Endothelial cell of umbilical vein (primary cell): ENCODE measurements at regions not wholly inside any gene's neighbourhood (a gene's known extent, or its start where the extent isn't known, plus 50 kb on each side); places are given as distances from the start of the nearest gene placed in this dataset.
A peak's percentile ranks its signal among the peaks of the same experiment; 100 is the strongest.

Experiments used
- BruUV-seq: library from RNA; stranded (reverse); fragments of 400-500 nt; replicated peaks from 2 replicates; lab custom pipeline; 2021; lab: Mats Ljungman, UMichigan
- CTCF ChIA-PET: fragments of 300-600, 350-600 bp; sonication (Branson Sonifier 250); formaldehyde crosslinking; loops from one replicate; lab custom pipeline; 2021; ENCODE audit warnings: antibody characterized with exemption, inconsistent platforms; lab: Charles Lee
- POLR2A ChIA-PET: fragments of 300-600, 350-600 bp; sonication (Branson Sonifier 250); formaldehyde crosslinking; loops from one replicate; lab custom pipeline; 2021; ENCODE audit warnings: antibody characterized with exemption, inconsistent platforms; lab: Charles Lee
- DNase-seq: peaks from one replicate; pipeline ENCODE4 v3.0.0-alpha.2; 2011; ENCODE audit warnings: low read depth, low spot score
- FAIRE-seq: peaks from 2 replicates; lab custom pipeline; 2011; peaks lifted over from hg19 to GRCh38; lab: Jason Lieb, UNC
- H2AFZ ChIP-seq: 2 replicates; pipeline ENCODE4 v1.6.0; 2012; ENCODE audit warnings: low read depth, low read length, control low read depth, inconsistent platforms
- H3K27ac ChIP-seq: 2 replicates; pipeline ENCODE4 v1.5.1; 2011; ENCODE audit warnings: low read depth, mild to moderate bottlenecking, control low read depth, low read length, moderate library complexity; ENCODE audit not compliant: insufficient read depth
- H3K27me3 ChIP-seq, 2 experiments: 2 replicates each; pipeline versions ENCODE4 v1.6.0 to v1.6.1; 2011; ENCODE audit warnings: low read length in 2 of 2, mixed read lengths in 1 of 2; ENCODE audit not compliant: control insufficient read depth in 2 of 2, insufficient read depth in 2 of 2
- H3K36me3 ChIP-seq, 2 experiments: 2 replicates in 1 of 2; 3 replicates in 1 of 2; pipeline ENCODE4 v1.5.1; 2011; ENCODE audit warnings: low read length in 2 of 2, mild to moderate bottlenecking in 1 of 2, moderate library complexity in 1 of 2; ENCODE audit not compliant: control insufficient read depth in 2 of 2, insufficient read depth in 2 of 2; ENCODE audit errors: extremely low read depth in 1 of 2
- H3K4me1 ChIP-seq: 3 replicates; pipeline ENCODE4 v1.5.1; 2011; ENCODE audit warnings: mild to moderate bottlenecking, low read length; ENCODE audit not compliant: control insufficient read depth, insufficient read depth; ENCODE audit errors: extremely low read depth
- H3K4me2 ChIP-seq: 2 replicates; pipeline ENCODE4 v1.6.1; 2011; ENCODE audit warnings: low read length, control low read depth, mixed read lengths; ENCODE audit not compliant: insufficient read depth
- H3K4me3 ChIP-seq, 3 experiments: fragments of 200-600 bp in 1 of 3; sonication (generic), shearing (Covaris generic) in 1 of 3; replicated peaks in 1 of 3; 2 replicates each; pipeline ENCODE4 v1.5.1; 2011 to 2016; ENCODE audit warnings: control low read depth in 3 of 3, low read length in 3 of 3, mild to moderate bottlenecking in 2 of 3, inconsistent platforms in 1 of 3, low read depth in 1 of 3, moderate library complexity in 1 of 3; ENCODE audit not compliant: insufficient read depth in 1 of 3
- H3K79me2 ChIP-seq: 2 replicates; pipeline ENCODE4 v1.6.0; 2012; ENCODE audit warnings: low read length, inconsistent platforms; ENCODE audit not compliant: control insufficient read depth, insufficient read depth
- H3K9ac ChIP-seq: replicated peaks from 2 replicates; pipeline ENCODE3; 2011; ENCODE audit warnings: low read length, control low read depth; ENCODE audit not compliant: insufficient read depth; ENCODE audit errors: extremely low read depth
- H3K9me1 ChIP-seq: replicated peaks from 3 replicates; pipeline ENCODE4 v1.6.0; 2011; ENCODE audit warnings: mild to moderate bottlenecking, low read length; ENCODE audit not compliant: control insufficient read depth, insufficient read depth; ENCODE audit errors: extremely low read depth
- H3K9me3 ChIP-seq: replicated peaks from 2 replicates; pipeline ENCODE4 v1.5.1; 2012; ENCODE audit warnings: low read length, inconsistent platforms; ENCODE audit not compliant: control insufficient read depth, insufficient read depth
- H4K20me1 ChIP-seq: replicated peaks from 2 replicates; pipeline ENCODE3; 2011; ENCODE audit warnings: mild to moderate bottlenecking, low read length; ENCODE audit not compliant: control insufficient read depth, insufficient read depth; ENCODE audit errors: extremely low read depth
- EZH2 ChIP-seq: IDR thresholded peaks from 2 replicates; pipeline ENCODE4 v1.6.1; 2012; ENCODE audit warnings: borderline replicate concordance, low read depth, mild to moderate bottlenecking, moderate library complexity, low read length, inconsistent platforms; ENCODE audit not compliant: severe bottlenecking
- FOS ChIP-seq: IDR thresholded peaks from 2 replicates; pipeline ENCODE4 v1.6.1; 2011; ENCODE audit warnings: mild to moderate bottlenecking, low read length, moderate library complexity, borderline replicate concordance; ENCODE audit not compliant: insufficient read depth
- GATA2 ChIP-seq: IDR thresholded peaks from 2 replicates; pipeline ENCODE4 v1.7.0; 2011; ENCODE audit warnings: low read depth, mild to moderate bottlenecking, moderate library complexity, mixed read lengths, low read length; ENCODE audit not compliant: insufficient read length, insufficient read depth
- JUN ChIP-seq: IDR thresholded peaks from 2 replicates; pipeline ENCODE4 v1.6.1; 2011; ENCODE audit warnings: borderline replicate concordance, low read depth; ENCODE audit not compliant: insufficient read length, insufficient read depth
- MYC ChIP-seq: IDR thresholded peaks from one replicate; pipeline ENCODE4 v1.6.1; 2011; ENCODE audit warnings: mild to moderate bottlenecking, low read depth, low read length
- POLR2A ChIP-seq: IDR thresholded peaks from 2 replicates; pipeline ENCODE4 v1.6.1; 2012; ENCODE audit warnings: low read depth, mild to moderate bottlenecking, control low read depth, low read length
- POLR2AphosphoS5 ChIP-seq: IDR thresholded peaks from 2 replicates; pipeline ENCODE4 v1.6.1; 2012; ENCODE audit warnings: low read depth, mild to moderate bottlenecking, control low read depth, low read length, moderate library complexity; ENCODE audit not compliant: insufficient read depth
- dilution Hi-C: fragments of 300-500 bp; cut with MboI; formaldehyde crosslinking; loops from one replicate; pipeline ENCODE4 v1.15.0; 2019; ENCODE audit warnings: low sequenced_read_pairs; ENCODE audit not compliant: extremely low pct_ligation_motif_present
- intact Hi-C: fragments of 100-400 bp; cut with micrococcal nuclease; formaldehyde crosslinking; loops from one replicate; pipeline ENCODE4 v1.10.0; 2022
- TF ChIP-seq, protein P1 (sequence below), 2 donors: IDR thresholded peaks; 1 replicate in 1 of 2; 2 replicates in 1 of 2; pipeline ENCODE4 v1.5.1; 2011; ENCODE audit warnings: low read length in 2 of 2, mild to moderate bottlenecking in 2 of 2, moderate library complexity in 2 of 2, control low read depth in 1 of 2, inconsistent platforms in 1 of 2, low read depth in 1 of 2; ENCODE audit not compliant: insufficient read depth in 1 of 2; ENCODE audit errors: extremely low read depth in 1 of 2
- TF ChIP-seq, protein P2 (sequence below): IDR thresholded peaks from 2 replicates; pipeline ENCODE4 v1.6.1; 2011; ENCODE audit not compliant: insufficient read depth, insufficient read length

DNA sequence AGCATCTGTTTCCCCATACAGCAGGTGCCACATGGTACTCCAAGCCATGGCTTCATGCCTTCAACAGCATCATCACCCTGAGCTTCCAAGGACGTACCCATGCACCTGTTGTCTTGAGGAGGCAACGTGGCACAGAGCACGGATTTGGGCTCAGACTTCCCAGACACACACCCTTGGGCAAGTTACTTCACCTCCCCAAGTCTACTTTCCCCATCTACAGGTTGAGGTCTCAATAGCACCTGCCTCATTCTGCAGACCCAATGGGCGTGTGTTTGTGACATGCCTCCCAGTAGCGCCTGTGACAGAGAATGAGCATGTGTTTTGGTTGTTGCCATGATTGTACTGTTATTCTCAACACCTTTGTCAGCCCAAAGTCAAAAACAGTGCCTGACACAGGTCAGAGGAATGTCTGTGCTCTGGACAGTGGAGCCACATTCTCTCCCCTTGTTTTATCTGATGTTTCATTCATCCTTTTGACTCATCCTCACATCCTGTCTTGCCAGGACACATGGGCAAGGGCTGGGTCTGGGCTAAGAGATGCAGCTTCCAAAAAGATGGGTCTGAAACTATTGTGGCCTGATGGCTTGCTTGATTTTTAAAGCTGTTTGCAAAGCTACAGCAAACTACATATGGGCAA lies 53.4 kb upstream of the CCND1 start:
- no peaks in the 10 kb centered on the region for H3K79me2 ChIP-seq
- H3K27me3 ChIP-seq: no peaks in the 10 kb centered on the region
- dilution Hi-C loops: no loop called here
- H4K20me1 ChIP-seq: no peaks in the 10 kb centered on the region
- H3K9me3 ChIP-seq: no peaks in the 10 kb centered on the region
- H3K27ac ChIP-seq: peak overlapping the region; percentile 49
- H3K9me1 ChIP-seq: no peaks in the 10 kb centered on the region
- H3K4me1 ChIP-seq: peaks cover 13% of the 10 kb centered on the region
- H3K4me3 ChIP-seq: no peak overlapping the region
- DNase-seq (peak; percentile 10), FAIRE-seq (no peak)
- no TSS peak for BruUV-seq
- CTCF ChIA-PET: interaction anchor here (0.6 to 2.7 kb wide), 7 partner anchors 12 to 486 kb away, joined by 3 to 11 read pairs (median 4); no protein-coding TSS in a partner anchor
- TF ChIP-seq POLR2AphosphoS5: no peak
- TF ChIP-seq FOS: peak; percentile 69
- TF ChIP-seq, protein P1, sequence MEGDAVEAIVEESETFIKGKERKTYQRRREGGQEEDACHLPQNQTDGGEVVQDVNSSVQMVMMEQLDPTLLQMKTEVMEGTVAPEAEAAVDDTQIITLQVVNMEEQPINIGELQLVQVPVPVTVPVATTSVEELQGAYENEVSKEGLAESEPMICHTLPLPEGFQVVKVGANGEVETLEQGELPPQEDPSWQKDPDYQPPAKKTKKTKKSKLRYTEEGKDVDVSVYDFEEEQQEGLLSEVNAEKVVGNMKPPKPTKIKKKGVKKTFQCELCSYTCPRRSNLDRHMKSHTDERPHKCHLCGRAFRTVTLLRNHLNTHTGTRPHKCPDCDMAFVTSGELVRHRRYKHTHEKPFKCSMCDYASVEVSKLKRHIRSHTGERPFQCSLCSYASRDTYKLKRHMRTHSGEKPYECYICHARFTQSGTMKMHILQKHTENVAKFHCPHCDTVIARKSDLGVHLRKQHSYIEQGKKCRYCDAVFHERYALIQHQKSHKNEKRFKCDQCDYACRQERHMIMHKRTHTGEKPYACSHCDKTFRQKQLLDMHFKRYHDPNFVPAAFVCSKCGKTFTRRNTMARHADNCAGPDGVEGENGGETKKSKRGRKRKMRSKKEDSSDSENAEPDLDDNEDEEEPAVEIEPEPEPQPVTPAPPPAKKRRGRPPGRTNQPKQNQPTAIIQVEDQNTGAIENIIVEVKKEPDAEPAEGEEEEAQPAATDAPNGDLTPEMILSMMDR (IDR thresholded peaks at IDR 0.05; ENCODE audit: extremely low read depth in 1 of 2, insufficient read depth in 1 of 2, low read depth in 1 of 2, low read length in 2 of 2): no peak
- no peak for TF ChIP-seq MYC
- TF ChIP-seq JUN: peak; percentile 44
- no peak for TF ChIP-seq EZH2
- TF ChIP-seq POLR2A: no peak
- TF ChIP-seq, protein P2, sequence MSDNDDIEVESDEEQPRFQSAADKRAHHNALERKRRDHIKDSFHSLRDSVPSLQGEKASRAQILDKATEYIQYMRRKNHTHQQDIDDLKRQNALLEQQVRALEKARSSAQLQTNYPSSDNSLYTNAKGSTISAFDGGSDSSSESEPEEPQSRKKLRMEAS: no peak
- peak; percentile 71 for TF ChIP-seq GATA2
- H3K36me3 ChIP-seq: no peaks in the 10 kb centered on the region
- peak overlapping the region; percentile 28 for H3K4me2 ChIP-seq
- H2AFZ ChIP-seq: no peak overlapping the region
- H3K9ac ChIP-seq: no peak overlapping the region
- POLR2A ChIA-PET: interaction anchor here (1.1 kb wide), 1 partner anchor 456 kb away, joined by 4 read pairs; no protein-coding TSS in a partner anchor
- intact Hi-C loops: no loop called here
